Fibroblast of lung (primary cell): ENCODE measurements at regions not wholly inside any gene's neighbourhood (a gene's known extent, or its start where the extent isn't known, plus 50 kb on each side); places are given as distances from the start of the nearest gene placed in this dataset.

Experiments used
- CTCF ChIP-seq, 2 donors: IDR thresholded peaks in 1 of 2; conservative IDR thresholded peaks in 1 of 2; 1 replicate in 1 of 2; 2 replicates in 1 of 2; pipeline ENCODE4 v1.5.1; 2011 to 2012; ENCODE audit warnings: low read length in 2 of 2, control low read depth in 1 of 2, inconsistent platforms in 1 of 2, low read depth in 1 of 2, mild to moderate bottlenecking in 1 of 2
- EZH2 ChIP-seq: IDR thresholded peaks from 2 replicates; pipeline ENCODE4 v1.5.1; 2012; ENCODE audit warnings: low read length, control low read depth, mild to moderate bottlenecking; ENCODE audit errors: missing control alignments

GRCh38 chr2:39503277-39503676 lies 66.2 kb upstream of the MAP4K3 start:
- TF ChIP-seq CTCF (conservative IDR thresholded peaks at IDR 0.05 in 1 of 2, IDR thresholded peaks at IDR 0.05 in 1 of 2; ENCODE audit: low read depth in 1 of 2, low read length in 2 of 2) (no peak), EZH2 (no peak)
